ENCODE measurements at regions not wholly inside any gene's neighbourhood (a gene's known extent, or its start where the extent isn't known, plus 50 kb on each side); places are given as distances from the start of the nearest gene placed in this dataset.

- no peak for DNase-seq
Measured at GRCh38 chr12:127260999-127261398, 1006.0 kb upstream of the TMEM132C start.

- no peak for DNase-seq
Measured at GRCh38 chr12:127262615-127263014, 1004.4 kb upstream of the TMEM132C start.

GRCh38 chr12:127263621-127264020, 1003.3 kb upstream of the TMEM132C start:
- DNase-seq, result no peak

GRCh38 chr12:127267128-127267527, 999.8 kb upstream of the TMEM132C start:
- no peak for DNase-seq

GRCh38 chr12:127268213-127268612, 998.8 kb upstream of the TMEM132C start:
- no peak for DNase-seq

GRCh38 chr12:127268706-127269425, 998.1 kb upstream of the TMEM132C start:
- DNase-seq, result no peak

GRCh38 chr12:127270193-127270592, 996.8 kb upstream of the TMEM132C start:
- no peak for DNase-seq

GRCh38 chr12:127271776-127272175, 995.2 kb upstream of the TMEM132C start:
- DNase-seq, result no peak

- no peak for DNase-seq
Measured at GRCh38 chr12:127272864-127273263, 994.1 kb upstream of the TMEM132C start.

GRCh38 chr12:127273626-127274025, 993.3 kb upstream of the TMEM132C start:
- DNase-seq, result no peak

- no peak for DNase-seq
Measured at GRCh38 chr12:127275416-127275815, 991.6 kb upstream of the TMEM132C start.

GRCh38 chr12:127277882-127278281, 989.1 kb upstream of the TMEM132C start:
- no peak for DNase-seq

GRCh38 chr12:127278351-127278750, 988.6 kb upstream of the TMEM132C start:
- no peak for DNase-seq

- DNase-seq, result peak; percentile 11
Measured at GRCh38 chr12:127280393-127281275, 986.3 kb upstream of the TMEM132C start.

- DNase-seq, result no peak
Measured at GRCh38 chr12:127282786-127283565, 984.0 kb upstream of the TMEM132C start.

- DNase-seq, result no peak
Measured at GRCh38 chr12:127284021-127284420, 982.9 kb upstream of the TMEM132C start.

- DNase-seq, result no peak
Measured at GRCh38 chr12:127284870-127285431, 982.0 kb upstream of the TMEM132C start.

- DNase-seq, result no peak
Measured at GRCh38 chr12:127286281-127286680, 980.7 kb upstream of the TMEM132C start.

GRCh38 chr12:127287256-127287655, 979.7 kb upstream of the TMEM132C start:
- DNase-seq, result no peak

- no peak for DNase-seq
Measured at GRCh38 chr12:127290251-127290650, 976.7 kb upstream of the TMEM132C start.

GRCh38 chr12:127292736-127293135, 974.2 kb upstream of the TMEM132C start:
- DNase-seq, result no peak

GRCh38 chr12:127293507-127294310, 973.3 kb upstream of the TMEM132C start:
- DNase-seq, result peak; percentile 28

Measured in midbrain (tissue), 1 donor.